ENCODE measurements at regions not wholly inside any gene's neighbourhood (a gene's known extent, or its start where the extent isn't known, plus 50 kb on each side); places are given as distances from the start of the nearest gene placed in this dataset.

DNA sequence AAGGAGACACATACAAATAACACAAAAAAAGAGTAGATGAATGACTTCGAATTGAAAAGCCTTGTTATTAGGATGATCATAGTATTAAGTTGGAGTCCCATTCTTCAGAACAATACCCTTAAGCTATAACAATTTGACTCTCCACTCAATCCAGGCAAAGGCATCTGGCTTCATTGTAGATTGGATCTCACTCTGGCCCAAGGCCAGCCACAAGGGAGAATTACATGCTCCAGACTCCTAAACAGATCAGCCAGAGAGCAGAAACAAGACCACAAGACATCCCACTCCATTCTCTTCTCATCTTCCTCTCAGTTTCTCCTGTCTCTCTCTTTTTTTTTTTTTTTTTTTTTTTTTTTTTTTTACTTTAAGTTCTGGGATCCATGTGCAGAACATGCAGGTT is 213.9 kb downstream of the DHX15 start:
- H3K27me3 Mint-ChIP-seq (ENCODE audit: low read depth) = no peaks in the 10 kb centered on the region
- TF ChIP-seq, protein P1, sequence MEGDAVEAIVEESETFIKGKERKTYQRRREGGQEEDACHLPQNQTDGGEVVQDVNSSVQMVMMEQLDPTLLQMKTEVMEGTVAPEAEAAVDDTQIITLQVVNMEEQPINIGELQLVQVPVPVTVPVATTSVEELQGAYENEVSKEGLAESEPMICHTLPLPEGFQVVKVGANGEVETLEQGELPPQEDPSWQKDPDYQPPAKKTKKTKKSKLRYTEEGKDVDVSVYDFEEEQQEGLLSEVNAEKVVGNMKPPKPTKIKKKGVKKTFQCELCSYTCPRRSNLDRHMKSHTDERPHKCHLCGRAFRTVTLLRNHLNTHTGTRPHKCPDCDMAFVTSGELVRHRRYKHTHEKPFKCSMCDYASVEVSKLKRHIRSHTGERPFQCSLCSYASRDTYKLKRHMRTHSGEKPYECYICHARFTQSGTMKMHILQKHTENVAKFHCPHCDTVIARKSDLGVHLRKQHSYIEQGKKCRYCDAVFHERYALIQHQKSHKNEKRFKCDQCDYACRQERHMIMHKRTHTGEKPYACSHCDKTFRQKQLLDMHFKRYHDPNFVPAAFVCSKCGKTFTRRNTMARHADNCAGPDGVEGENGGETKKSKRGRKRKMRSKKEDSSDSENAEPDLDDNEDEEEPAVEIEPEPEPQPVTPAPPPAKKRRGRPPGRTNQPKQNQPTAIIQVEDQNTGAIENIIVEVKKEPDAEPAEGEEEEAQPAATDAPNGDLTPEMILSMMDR (conservative IDR thresholded peaks at IDR 0.05) = no peak
- H3K9me3 Mint-ChIP-seq = no peaks in the 10 kb centered on the region
- H3K36me3 Mint-ChIP-seq (ENCODE audit: low read depth) = no peaks in the 10 kb centered on the region
- H3K4me3 Mint-ChIP-seq = no peak overlapping the region
- DNase-seq (ENCODE audit: low read depth, low spot score) = no peak
- no peaks in the 10 kb centered on the region for H3K4me1 Mint-ChIP-seq
- H3K27ac Mint-ChIP-seq (ENCODE audit: unreplicated experiment) = no peak overlapping the region

DNA sequence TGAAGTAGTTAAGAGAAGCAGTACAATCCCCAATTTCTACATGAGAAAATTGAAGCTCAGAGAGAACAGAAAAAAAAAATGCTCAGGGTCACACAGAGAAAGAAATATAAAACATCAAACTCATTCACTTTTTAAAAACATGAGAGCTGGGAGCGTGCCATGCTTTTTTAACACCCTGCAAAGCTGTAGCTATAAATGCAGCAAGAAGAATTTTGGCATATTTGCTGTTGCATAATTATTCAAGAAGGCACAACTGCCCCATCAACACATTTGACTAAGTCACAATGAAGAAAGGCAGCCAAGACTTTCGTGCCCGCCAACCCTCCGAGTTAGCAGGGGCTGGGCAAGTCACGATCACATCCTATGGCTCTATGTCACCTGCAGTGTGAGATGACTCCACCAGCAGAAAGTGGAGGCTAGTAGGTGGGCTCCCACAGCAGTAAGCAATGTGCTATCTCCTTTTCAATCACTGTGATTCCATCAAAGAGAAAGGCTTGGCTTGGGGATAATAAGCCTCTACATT is 214.8 kb downstream of the DHX15 start:
- Mint-ChIP-seq H3K4me3 (no peak overlapping the region), H3K36me3 (ENCODE audit: low read depth) (no peaks in the 10 kb centered on the region), H3K9me3 (no peaks in the 10 kb centered on the region), H3K4me1 (no peaks in the 10 kb centered on the region), H3K27me3 (ENCODE audit: low read depth) (no peaks in the 10 kb centered on the region), H3K27ac (ENCODE audit: unreplicated experiment) (no peak overlapping the region)
- DNase-seq (ENCODE audit: low read depth, low spot score) = no peak
- TF ChIP-seq, protein P1 (conservative IDR thresholded peaks at IDR 0.05) = no peak

DNA sequence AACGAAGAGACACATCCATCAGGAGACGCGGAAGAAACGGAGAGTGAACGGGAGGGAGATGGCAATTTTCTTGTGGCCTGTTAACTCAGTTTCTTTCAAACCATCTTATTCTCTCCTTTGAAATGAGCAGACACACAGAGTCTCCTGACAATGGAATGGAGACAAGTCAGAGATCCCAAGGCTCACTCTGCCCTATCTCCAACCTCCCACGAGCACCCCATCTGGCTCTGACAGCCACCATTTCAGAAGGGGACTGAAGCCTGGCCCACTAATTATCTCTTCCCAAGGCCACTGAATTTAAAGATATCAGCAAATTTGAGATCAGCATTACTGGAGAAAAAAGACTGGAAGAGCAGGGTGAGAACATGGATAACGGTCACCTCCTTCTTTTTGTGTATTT is 215.6 kb downstream of the DHX15 start:
- Mint-ChIP-seq H3K36me3 (ENCODE audit: low read depth) (no peaks in the 10 kb centered on the region), H3K27me3 (ENCODE audit: low read depth) (no peaks in the 10 kb centered on the region), H3K9me3 (no peaks in the 10 kb centered on the region), H3K4me3 (no peak overlapping the region), H3K27ac (ENCODE audit: unreplicated experiment) (no peak overlapping the region), H3K4me1 (no peaks in the 10 kb centered on the region)
- no peak for DNase-seq (ENCODE audit: low read depth, low spot score)
- TF ChIP-seq, protein P1 (conservative IDR thresholded peaks at IDR 0.05) = no peak

DNA sequence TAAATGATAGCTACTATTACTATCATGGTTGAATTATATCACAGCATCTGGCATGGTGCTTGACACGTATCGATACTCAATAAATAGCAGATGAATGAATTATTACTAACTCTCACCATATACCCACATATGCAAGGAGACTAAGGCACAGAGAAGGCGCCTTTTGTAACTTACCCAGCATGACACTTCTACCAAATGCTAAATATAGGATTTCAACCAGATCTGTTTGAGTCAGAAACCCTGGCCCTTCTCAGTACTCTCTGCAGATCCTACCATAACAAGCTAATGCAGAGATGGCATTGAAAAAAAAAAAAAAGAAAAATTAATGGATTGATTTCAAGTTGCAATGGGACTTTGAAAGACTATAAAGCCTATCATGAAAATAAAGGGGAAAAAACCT is 219.5 kb downstream of the DHX15 start:
- DNase-seq (ENCODE audit: low read depth, low spot score) = no peak
- H3K9me3 Mint-ChIP-seq = no peaks in the 10 kb centered on the region
- no peaks in the 10 kb centered on the region for H3K36me3 Mint-ChIP-seq (ENCODE audit: low read depth)
- H3K4me1 Mint-ChIP-seq = no peaks in the 10 kb centered on the region
- H3K27ac Mint-ChIP-seq (ENCODE audit: unreplicated experiment) = no peak overlapping the region
- TF ChIP-seq, protein P1 (conservative IDR thresholded peaks at IDR 0.05) = no peak
- H3K27me3 Mint-ChIP-seq (ENCODE audit: low read depth) = no peaks in the 10 kb centered on the region
- H3K4me3 Mint-ChIP-seq = no peak overlapping the region

DNA sequence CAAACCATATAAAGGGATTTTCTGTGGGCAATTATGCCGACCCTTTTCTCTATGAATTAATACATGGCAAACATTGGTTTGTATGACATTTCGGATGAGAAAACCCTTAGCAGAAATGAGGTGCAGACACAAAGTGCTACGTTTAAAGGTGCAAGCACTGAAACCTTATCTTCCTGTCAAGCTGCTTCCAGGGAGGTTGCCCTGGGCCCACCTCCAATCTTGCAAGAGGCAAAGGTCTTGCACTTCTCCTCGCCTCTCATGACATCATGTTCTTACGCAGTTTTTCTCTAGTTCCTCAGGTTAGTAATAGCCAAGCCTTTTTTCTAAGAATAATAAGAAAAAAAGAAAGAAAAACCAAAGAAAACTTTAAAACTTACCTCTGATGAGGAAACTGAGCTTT is 220.1 kb downstream of the DHX15 start:
- no peaks in the 10 kb centered on the region for H3K9me3 Mint-ChIP-seq

More for the DNA sequence above, 220.1 kb downstream of the DHX15 start:
- no peak for DNase-seq (ENCODE audit: low read depth, low spot score)
- Mint-ChIP-seq H3K4me3 (no peak overlapping the region), H3K27me3 (ENCODE audit: low read depth) (no peaks in the 10 kb centered on the region), H3K4me1 (no peaks in the 10 kb centered on the region), H3K27ac (ENCODE audit: unreplicated experiment) (no peak overlapping the region), H3K36me3 (ENCODE audit: low read depth) (no peaks in the 10 kb centered on the region)
- TF ChIP-seq, protein P1 (conservative IDR thresholded peaks at IDR 0.05) = no peak
